Right atrium auricular region (tissue), 2 donors: ENCODE measurements at regions not wholly inside any gene's neighbourhood (a gene's known extent, or its start where the extent isn't known, plus 50 kb on each side); places are given as distances from the start of the nearest gene placed in this dataset.

Experiments used
- DNase-seq: peaks from one replicate; pipeline ENCODE4 v3.0.0-alpha.2; 2019; ENCODE audit warnings: low spot score
- H3K27ac ChIP-seq, 2 donors: fragments of 200-600 bp; sonication (generic); 1 replicate in 1 of 2; 2 replicates in 1 of 2; pipeline ENCODE4 v1.5.1; 2016 to 2019
- H3K27me3 ChIP-seq, 2 donors: fragments of 200-600 bp; sonication (generic); one replicate each; pipeline versions ENCODE4 v1.5.1 to v1.6.0; 2017 to 2019
- H3K36me3 ChIP-seq: fragments of 200-600 bp; sonication (generic); one replicate; pipeline ENCODE4 v1.5.1; 2016
- H3K4me1 ChIP-seq, 2 donors: fragments of 200-600 bp; sonication (generic); one replicate each; pipeline versions ENCODE4 v1.5.1 to v1.6.0; 2017 to 2019
- H3K4me3 ChIP-seq, 2 donors: fragments of 200-600 bp; sonication (generic); 1 replicate in 1 of 2; 2 replicates in 1 of 2; pipeline ENCODE4 v1.5.1; 2017 to 2019; ENCODE audit warnings: mild to moderate bottlenecking in 1 of 2, moderate library complexity in 1 of 2
- H3K9me3 ChIP-seq, 2 donors: fragments of 200-600 bp; sonication (generic); one replicate each; pipeline ENCODE4 v1.5.1; 2019
- TF ChIP-seq, protein P1 (sequence below), 2 donors: fragments of 200-600 bp; sonication (generic); IDR thresholded peaks; one replicate each; pipeline ENCODE4 v1.5.1; 2019; ENCODE audit warnings: antibody characterized with exemption in 2 of 2

DNA sequence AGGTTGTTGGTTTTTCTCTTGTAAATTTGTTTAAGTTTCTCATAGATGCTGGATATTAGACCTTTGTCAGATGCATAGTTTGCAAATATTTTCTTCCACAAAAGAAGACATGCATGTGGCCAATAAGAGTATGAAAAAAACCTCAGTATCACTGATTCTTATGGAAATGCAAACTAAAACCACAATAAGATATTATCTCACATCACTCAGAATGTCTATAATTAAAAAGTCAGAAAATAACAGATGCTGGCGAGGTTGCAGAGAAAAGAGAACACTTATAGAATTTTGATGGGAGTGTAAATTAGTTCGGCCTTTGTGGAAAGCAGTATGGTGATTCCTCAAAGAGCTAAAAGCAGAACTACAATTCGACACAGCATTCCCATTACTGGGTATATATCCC is 1355.6 kb downstream of the FAM133A start:
- Histone ChIP-seq H3K36me3 (no peaks in the 10 kb centered on the region), H3K27me3 (no peaks in the 10 kb centered on the region), H3K9me3 (no peaks in the 10 kb centered on the region), H3K27ac (no peak overlapping the region), H3K4me1 (no peaks in the 10 kb centered on the region), H3K4me3 (no peak overlapping the region)
- TF ChIP-seq, protein P1, sequence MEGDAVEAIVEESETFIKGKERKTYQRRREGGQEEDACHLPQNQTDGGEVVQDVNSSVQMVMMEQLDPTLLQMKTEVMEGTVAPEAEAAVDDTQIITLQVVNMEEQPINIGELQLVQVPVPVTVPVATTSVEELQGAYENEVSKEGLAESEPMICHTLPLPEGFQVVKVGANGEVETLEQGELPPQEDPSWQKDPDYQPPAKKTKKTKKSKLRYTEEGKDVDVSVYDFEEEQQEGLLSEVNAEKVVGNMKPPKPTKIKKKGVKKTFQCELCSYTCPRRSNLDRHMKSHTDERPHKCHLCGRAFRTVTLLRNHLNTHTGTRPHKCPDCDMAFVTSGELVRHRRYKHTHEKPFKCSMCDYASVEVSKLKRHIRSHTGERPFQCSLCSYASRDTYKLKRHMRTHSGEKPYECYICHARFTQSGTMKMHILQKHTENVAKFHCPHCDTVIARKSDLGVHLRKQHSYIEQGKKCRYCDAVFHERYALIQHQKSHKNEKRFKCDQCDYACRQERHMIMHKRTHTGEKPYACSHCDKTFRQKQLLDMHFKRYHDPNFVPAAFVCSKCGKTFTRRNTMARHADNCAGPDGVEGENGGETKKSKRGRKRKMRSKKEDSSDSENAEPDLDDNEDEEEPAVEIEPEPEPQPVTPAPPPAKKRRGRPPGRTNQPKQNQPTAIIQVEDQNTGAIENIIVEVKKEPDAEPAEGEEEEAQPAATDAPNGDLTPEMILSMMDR (IDR thresholded peaks at IDR 0.05) = no peak
- no peak for DNase-seq

GRCh38 chrX:95040104-95040503 is 1366.1 kb downstream of the FAM133A start:
- no peaks in the 10 kb centered on the region for H3K9me3 ChIP-seq
- no peaks in the 10 kb centered on the region for H3K27me3 ChIP-seq
- DNase-seq = no peak
- H3K4me3 ChIP-seq = no peak overlapping the region
- no peaks in the 10 kb centered on the region for H3K4me1 ChIP-seq
- no peak overlapping the region for H3K27ac ChIP-seq
- H3K36me3 ChIP-seq = no peaks in the 10 kb centered on the region
- TF ChIP-seq, protein P1 (IDR thresholded peaks at IDR 0.05) = no peak

DNA sequence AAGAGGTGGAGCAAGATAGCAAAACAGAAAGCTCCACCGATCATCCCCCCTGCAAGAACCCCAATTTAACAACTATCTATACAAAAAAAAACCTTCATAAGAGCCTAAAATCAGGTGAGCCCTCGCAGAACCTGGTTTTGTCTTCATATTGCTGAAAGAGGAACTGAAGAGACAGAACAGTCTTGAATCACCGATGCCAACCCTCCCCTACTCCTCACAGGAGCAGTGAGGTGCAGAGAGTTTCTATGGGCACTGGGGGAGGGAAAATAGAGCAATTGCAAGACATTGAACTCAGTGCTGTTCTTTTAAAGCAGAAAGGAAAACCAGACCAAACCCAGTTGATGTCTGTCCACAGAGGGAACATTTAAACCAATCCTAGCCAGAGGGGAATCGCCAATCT is 1370.3 kb downstream of the FAM133A start:
- H3K4me3 ChIP-seq = no peak overlapping the region
- no peak for DNase-seq
- H3K27ac ChIP-seq = no peak overlapping the region
- no peaks in the 10 kb centered on the region for H3K4me1 ChIP-seq
- no peaks in the 10 kb centered on the region for H3K36me3 ChIP-seq
- no peaks in the 10 kb centered on the region for H3K9me3 ChIP-seq
- TF ChIP-seq, protein P1 (IDR thresholded peaks at IDR 0.05) = no peak
- no peaks in the 10 kb centered on the region for H3K27me3 ChIP-seq

GRCh38 chrX:95055991-95056390 is 1382.0 kb downstream of the FAM133A start:
- Histone ChIP-seq H3K27ac (no peak overlapping the region), H3K27me3 (no peaks in the 10 kb centered on the region), H3K9me3 (no peaks in the 10 kb centered on the region), H3K4me3 (no peak overlapping the region), H3K4me1 (no peaks in the 10 kb centered on the region), H3K36me3 (no peaks in the 10 kb centered on the region)
- no peak for DNase-seq
- TF ChIP-seq, protein P1 (IDR thresholded peaks at IDR 0.05) = no peak

DNA sequence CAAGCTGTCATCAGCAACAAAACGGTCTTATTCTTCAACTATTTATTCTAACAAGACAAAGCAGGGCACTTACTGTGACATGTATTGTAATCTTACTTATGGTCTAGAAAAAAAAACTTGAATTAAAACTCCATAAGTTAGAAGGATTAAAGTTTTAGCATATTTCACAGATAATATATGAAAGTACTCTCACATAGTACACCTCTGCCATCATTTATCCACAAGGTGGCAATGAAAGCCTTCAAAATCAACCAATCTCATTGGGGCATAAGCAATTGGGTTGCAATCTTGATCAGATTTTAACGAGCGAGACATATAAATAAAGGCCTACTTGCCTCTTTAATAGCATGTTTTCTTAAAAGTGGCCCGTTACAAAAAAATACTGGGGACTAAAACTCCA is 1382.9 kb downstream of the FAM133A start:
- DNase-seq = no peak
- TF ChIP-seq, protein P1 (IDR thresholded peaks at IDR 0.05) = no peak
- H3K9me3 ChIP-seq = no peaks in the 10 kb centered on the region
- H3K36me3 ChIP-seq = no peaks in the 10 kb centered on the region
- H3K4me3 ChIP-seq = no peak overlapping the region
- no peaks in the 10 kb centered on the region for H3K27me3 ChIP-seq
- H3K4me1 ChIP-seq = no peaks in the 10 kb centered on the region
- no peak overlapping the region for H3K27ac ChIP-seq

DNA sequence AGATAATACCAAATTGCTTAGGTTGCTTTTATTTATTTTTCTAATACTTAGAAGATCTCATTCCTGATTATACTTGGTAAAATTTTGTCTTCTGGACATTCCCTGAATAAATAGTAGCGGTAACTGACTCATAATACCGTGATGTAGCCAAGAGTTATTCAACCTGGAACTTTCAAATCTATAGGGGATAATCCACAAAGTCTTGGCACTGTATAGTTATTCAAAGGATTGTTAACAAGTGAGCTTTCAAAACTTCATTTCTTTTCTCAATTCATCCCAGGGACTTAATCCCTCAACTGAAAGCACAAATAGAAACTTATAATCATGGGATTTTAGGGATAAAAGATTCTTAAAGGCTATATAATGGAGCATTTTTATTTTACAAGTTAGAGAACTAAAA is 1383.3 kb downstream of the FAM133A start:
- H3K27me3 ChIP-seq = no peaks in the 10 kb centered on the region
- H3K9me3 ChIP-seq = no peaks in the 10 kb centered on the region
- TF ChIP-seq, protein P1 (IDR thresholded peaks at IDR 0.05) = no peak
- H3K36me3 ChIP-seq = no peaks in the 10 kb centered on the region
- DNase-seq = no peak
- H3K4me3 ChIP-seq = no peak overlapping the region
- H3K4me1 ChIP-seq = no peaks in the 10 kb centered on the region
- no peak overlapping the region for H3K27ac ChIP-seq
